T-cell (primary cell): ENCODE measurements at regions not wholly inside any gene's neighbourhood (a gene's known extent, or its start where the extent isn't known, plus 50 kb on each side); places are given as distances from the start of the nearest gene placed in this dataset.

Experiments used
- ATAC-seq, 4 experiments: fragments of 200-7000 bp in 3 of 4; fragments of 150-1000 bp in 1 of 4; cut with Tn5 transposase; replicated peaks in 1 of 4; 1 replicate in 3 of 4; 2 replicates in 1 of 4; pipeline ENCODE4 v1.10.0; 2021; ENCODE audit warnings: moderate library complexity in 3 of 4, mild to moderate bottlenecking in 2 of 4, moderate number of reproducible peaks in 1 of 4
- CTCF ChIA-PET, 2 donors: fragments of 300-600 bp; sonication (Branson Sonifier 250); formaldehyde crosslinking; loops; one replicate each; lab custom pipeline; 2022; ENCODE audit warnings: antibody characterized with exemption in 2 of 2; lab: Charles Lee
- POLR2A ChIA-PET, 2 donors: fragments of 300-600 bp; sonication (Branson Sonifier 250); formaldehyde crosslinking; loops; one replicate each; lab custom pipeline; 2022; ENCODE audit warnings: antibody characterized with exemption in 2 of 2; lab: Charles Lee
- DNase-seq, 35 experiments: peaks; one replicate each; pipeline versions ENCODE4 v3.0.0 to v3.0.0-alpha.2; 2013 to 2023
- H3K27ac ChIP-seq: one replicate; pipeline ENCODE4 v1.5.1; 2013; ENCODE audit warnings: low read length
- H3K27me3 ChIP-seq, 2 experiments: replicated peaks in 1 of 2; 1 replicate in 1 of 2; 2 replicates in 1 of 2; pipeline versions ENCODE4 v1.6.1 to v1.7.0; 2013; ENCODE audit warnings: low read length in 1 of 2, mixed read lengths in 1 of 2; ENCODE audit not compliant: control insufficient read depth in 2 of 2, insufficient read depth in 2 of 2; ENCODE audit errors: extremely low read depth in 1 of 2
- H3K36me3 ChIP-seq, 2 donors: 1 replicate in 1 of 2; 2 replicates in 1 of 2; pipeline versions ENCODE4 v1.6.1 to v1.7.0; 2013; ENCODE audit warnings: low read length in 1 of 2; ENCODE audit not compliant: control insufficient read depth in 2 of 2, insufficient read depth in 1 of 2; ENCODE audit errors: extremely low read depth in 1 of 2
- H3K4me1 ChIP-seq, 2 experiments: 1 replicate in 1 of 2; 2 replicates in 1 of 2; pipeline versions ENCODE4 v1.6.1 to v1.7.0; 2013; ENCODE audit warnings: low read length in 2 of 2, mixed read lengths in 1 of 2; ENCODE audit not compliant: insufficient read depth in 2 of 2, control insufficient read depth in 1 of 2; ENCODE audit errors: extremely low read depth in 1 of 2
- H3K4me3 ChIP-seq, 2 donors: 1 replicate in 1 of 2; 2 replicates in 1 of 2; pipeline versions ENCODE4 v1.5.1 to v1.7.0; 2013; ENCODE audit warnings: mild to moderate bottlenecking in 2 of 2, low read length in 1 of 2, moderate library complexity in 1 of 2; ENCODE audit not compliant: control insufficient read depth in 1 of 2; ENCODE audit errors: extremely low read depth in 1 of 2
- H3K9me3 ChIP-seq: 2 replicates; pipeline ENCODE4 v1.7.0; 2013
- H3K27ac Mint-ChIP-seq, 2 donors: one replicate each; pipeline ENCODE4 v1.8.0; 2020 to 2021; ENCODE audit warnings: mild to moderate bottlenecking in 2 of 2, mixed read lengths in 2 of 2
- H3K27me3 Mint-ChIP-seq, 2 donors: one replicate each; pipeline ENCODE4 v1.8.0; 2021 to 2022; ENCODE audit warnings: mixed read lengths in 2 of 2
- H3K36me3 Mint-ChIP-seq: one replicate; pipeline ENCODE4 v1.8.0; 2021; ENCODE audit warnings: mixed read lengths
- H3K4me1 Mint-ChIP-seq, 3 donors: one replicate each; pipeline ENCODE4 v1.8.0; 2020 to 2022; ENCODE audit warnings: mixed read lengths in 3 of 3, mild to moderate bottlenecking in 1 of 3
- H3K4me3 Mint-ChIP-seq, 3 donors: one replicate each; pipeline ENCODE4 v1.8.0; 2020 to 2022; ENCODE audit warnings: mild to moderate bottlenecking in 3 of 3, mixed read lengths in 3 of 3, moderate library complexity in 3 of 3
- H3K9me3 Mint-ChIP-seq, 3 donors: one replicate each; pipeline ENCODE4 v1.8.0; 2020 to 2022; ENCODE audit warnings: mixed read lengths in 3 of 3
- WGBS: methylation state at CpG from one replicate; pipeline ENCODE4 v1.1.5; 2013; ENCODE audit warnings: missing lambda C conversion rate; ENCODE audit not compliant: insufficient coverage; 5-methylcytosine and 5-hydroxymethylcytosine counted together

DNA sequence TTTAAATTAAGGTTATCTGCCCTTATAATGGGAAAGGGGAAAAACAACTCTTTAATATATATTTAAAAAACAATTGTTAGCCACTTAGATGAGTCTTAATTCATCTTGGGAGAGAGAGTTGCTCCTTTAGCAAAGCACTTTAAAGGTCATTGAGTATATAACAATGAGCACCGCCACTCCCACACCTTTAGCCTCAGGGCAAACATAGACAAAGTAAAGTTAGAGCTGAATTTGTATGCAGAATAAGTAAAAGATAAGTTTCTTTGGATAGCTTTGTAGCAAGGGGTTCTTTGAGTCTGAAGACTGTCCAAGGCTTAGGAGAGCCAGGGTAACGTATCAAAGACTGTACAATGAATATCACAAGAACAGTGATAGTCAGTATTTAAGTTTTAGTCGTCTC lies 728.8 kb upstream of the LMO3 start:
- H3K36me3 ChIP-seq, result no peaks in the 10 kb centered on the region
- Mint-ChIP-seq H3K4me1 (no peaks in the 10 kb centered on the region), H3K27ac (no peak overlapping the region), H3K27me3 (no peaks in the 10 kb centered on the region), H3K4me3 (no peak overlapping the region), H3K36me3 (no peaks in the 10 kb centered on the region), H3K9me3 (peaks cover 11 to 24% (median 18%) of the 10 kb centered on the region in 3 donors)
- no peaks in the 10 kb centered on the region for H3K9me3 ChIP-seq
- WGBS, result 71% methylated on average over 1 of the region's 3 CpGs
- CTCF ChIA-PET, result no interaction called here
- no peak for DNase-seq
- no peak overlapping the region for H3K27ac ChIP-seq
- H3K4me1 ChIP-seq, result no peaks in the 10 kb centered on the region
- H3K27me3 ChIP-seq, result no peaks in the 10 kb centered on the region
- no peak for ATAC-seq
- no peak overlapping the region for H3K4me3 ChIP-seq
- POLR2A ChIA-PET, result no interaction called here

DNA sequence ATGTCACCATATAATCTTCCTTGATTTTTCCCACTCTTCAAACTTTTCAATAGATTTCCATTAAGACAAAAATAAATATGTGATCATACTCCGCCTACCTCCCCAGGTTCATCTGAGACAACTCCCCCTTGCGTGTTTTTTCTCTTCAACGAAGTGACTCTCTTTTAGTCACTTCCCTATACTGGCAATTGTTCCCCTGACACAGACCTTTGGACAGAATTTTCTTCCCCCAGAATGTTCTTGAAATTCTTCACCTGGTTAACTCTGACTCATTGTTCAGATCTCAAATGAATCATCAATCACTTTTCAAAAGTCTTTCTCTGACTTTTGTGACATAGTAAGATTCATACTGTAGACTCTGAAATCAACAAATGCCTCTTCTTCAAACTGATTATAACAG lies 727.3 kb upstream of the LMO3 start:
- 86% methylated on average over 3 of the region's 3 CpGs for WGBS
- H3K4me3 Mint-ChIP-seq, result no peak overlapping the region
- Histone ChIP-seq H3K4me1 (no peaks in the 10 kb centered on the region), H3K9me3 (no peaks in the 10 kb centered on the region), H3K27me3 (no peaks in the 10 kb centered on the region), H3K4me3 (no peak overlapping the region), H3K36me3 (no peaks in the 10 kb centered on the region), H3K27ac (no peak overlapping the region)
- CTCF ChIA-PET, result no interaction called here
- DNase-seq (no peak), ATAC-seq (no peak)
- no peak overlapping the region for H3K27ac Mint-ChIP-seq
- peaks cover 11 to 21% (median 19%) of the 10 kb centered on the region in 3 donors for H3K9me3 Mint-ChIP-seq
- H3K36me3 Mint-ChIP-seq, result no peaks in the 10 kb centered on the region
- POLR2A ChIA-PET, result no interaction called here
- H3K4me1 Mint-ChIP-seq, result no peaks in the 10 kb centered on the region
- H3K27me3 Mint-ChIP-seq, result no peaks in the 10 kb centered on the region

DNA sequence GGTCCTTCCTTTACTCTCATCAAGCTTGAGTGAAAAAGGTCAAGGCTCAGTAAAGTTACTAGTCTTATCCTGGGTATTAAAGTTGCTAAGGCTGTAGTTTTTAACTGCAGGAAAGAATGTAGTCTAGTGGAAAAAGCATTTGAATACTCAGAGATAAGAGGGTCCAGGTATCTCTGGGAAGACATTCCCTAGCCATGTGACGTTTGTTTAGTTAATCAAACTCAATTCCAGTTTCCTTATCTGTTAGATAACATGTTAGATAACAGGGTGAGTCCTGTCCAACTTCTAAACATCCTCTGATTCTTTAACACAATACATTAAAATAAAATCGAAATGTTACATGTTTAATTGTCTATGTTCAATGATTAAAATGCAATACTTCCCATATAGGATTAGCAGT lies 720.7 kb upstream of the LMO3 start:
- ChIA-PET POLR2A (no interaction called here), CTCF (no interaction called here)
- DNase-seq, result no peak
- no peak for ATAC-seq
- Mint-ChIP-seq H3K4me1 (no peaks in the 10 kb centered on the region), H3K27ac (no peak overlapping the region), H3K9me3 (peaks cover 4 to 18% (median 14%) of the 10 kb centered on the region in 3 donors), H3K36me3 (no peaks in the 10 kb centered on the region), H3K4me3 (no peak overlapping the region), H3K27me3 (no peaks in the 10 kb centered on the region)
- Histone ChIP-seq H3K27me3 (no peaks in the 10 kb centered on the region), H3K9me3 (no peaks in the 10 kb centered on the region), H3K4me3 (no peak overlapping the region), H3K4me1 (no peaks in the 10 kb centered on the region), H3K36me3 (no peaks in the 10 kb centered on the region), H3K27ac (no peak overlapping the region)
- no CpG with 5 or more reads among the region's 2 CpGs for WGBS

DNA sequence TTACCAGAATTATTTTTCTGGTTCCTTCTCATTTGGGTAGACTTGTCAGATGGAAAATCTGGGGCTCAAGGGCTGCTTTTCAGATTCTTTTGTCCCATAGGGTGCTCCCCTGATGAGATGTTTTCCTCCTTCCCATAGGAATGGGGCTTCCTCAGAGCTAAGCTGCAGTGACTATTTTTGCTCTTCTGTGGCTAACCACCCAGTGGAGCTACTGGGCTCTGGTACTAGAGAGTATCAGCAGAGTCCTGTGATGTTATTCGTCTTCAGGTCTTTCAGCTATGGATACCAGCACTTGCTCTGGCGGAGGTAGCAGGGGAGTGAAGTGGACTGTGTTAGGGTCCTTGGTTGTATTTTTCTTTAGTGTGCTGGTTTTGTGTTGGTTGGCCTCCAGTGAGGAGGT lies 716.1 kb upstream of the LMO3 start:
- Mint-ChIP-seq H3K36me3 (no peaks in the 10 kb centered on the region), H3K27me3 (no peaks in the 10 kb centered on the region), H3K9me3 (peaks cover 7 to 42% (median 29%) of the 10 kb centered on the region in 3 donors), H3K27ac (no peak overlapping the region), H3K4me1 (no peaks in the 10 kb centered on the region), H3K4me3 (no peak overlapping the region)
- H3K27ac ChIP-seq, result no peak overlapping the region
- CTCF ChIA-PET, result no interaction called here
- H3K4me3 ChIP-seq, result no peak overlapping the region
- H3K4me1 ChIP-seq, result no peaks in the 10 kb centered on the region
- no peaks in the 10 kb centered on the region for H3K36me3 ChIP-seq
- ATAC-seq (no peak), DNase-seq (no peak)
- POLR2A ChIA-PET, result no interaction called here
- WGBS, result 50% methylated on average over 1 of the region's 2 CpGs
- H3K9me3 ChIP-seq, result no peaks in the 10 kb centered on the region
- H3K27me3 ChIP-seq, result no peaks in the 10 kb centered on the region

DNA sequence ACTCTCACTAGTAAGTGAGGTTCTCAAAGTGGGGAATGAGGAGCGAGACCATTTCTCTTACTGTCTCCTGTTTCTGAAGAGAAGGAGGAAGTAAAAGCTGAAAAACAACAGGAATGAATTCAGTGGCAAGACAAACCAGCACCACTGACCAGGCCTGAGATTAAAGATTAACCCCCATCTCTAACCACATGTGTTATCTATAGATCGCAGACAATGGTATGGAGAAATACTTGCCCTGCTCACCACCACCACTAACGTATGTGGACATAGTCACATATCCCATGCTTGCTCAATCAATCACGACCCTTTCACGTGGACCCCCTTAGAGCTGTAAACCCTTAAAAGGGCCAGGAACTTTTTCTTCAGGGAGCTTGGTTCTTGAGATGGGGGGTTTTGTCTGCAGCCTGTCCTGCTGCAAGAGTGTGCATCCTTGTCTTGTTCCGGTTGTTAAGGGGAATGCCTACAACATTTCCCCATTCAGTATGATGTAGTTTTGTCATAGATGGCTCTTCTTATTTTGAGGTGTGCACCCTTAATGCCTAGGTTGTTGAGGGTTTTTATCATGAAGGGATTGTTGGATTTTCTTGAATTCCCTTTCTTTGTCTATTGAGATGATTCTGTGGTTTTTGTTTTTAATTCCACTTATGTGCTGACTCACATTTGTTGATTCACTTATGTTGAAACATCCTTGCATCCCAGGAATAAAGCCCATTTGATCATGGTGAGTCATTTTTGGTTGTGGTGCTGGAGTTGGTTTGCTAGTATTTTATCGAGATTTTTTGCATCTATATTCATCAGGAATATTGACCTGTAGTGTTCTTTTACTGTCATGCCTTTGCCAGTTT lies 698.8 kb upstream of the LMO3 start:
- Mint-ChIP-seq H3K9me3 (peaks cover 11 to 31% (median 22%) of the 10 kb centered on the region in 3 donors), H3K4me3 (no peak overlapping the region), H3K36me3 (no peaks in the 10 kb centered on the region), H3K4me1 (no peaks in the 10 kb centered on the region), H3K27me3 (no peaks in the 10 kb centered on the region), H3K27ac (no peak overlapping the region)
- Histone ChIP-seq H3K27me3 (no peaks in the 10 kb centered on the region), H3K27ac (no peak overlapping the region), H3K4me1 (no peaks in the 10 kb centered on the region), H3K4me3 (no peak overlapping the region), H3K36me3 (no peaks in the 10 kb centered on the region), H3K9me3 (no peaks in the 10 kb centered on the region)
- ATAC-seq (no peak), DNase-seq (no peak)
- ChIA-PET CTCF (no interaction called here), POLR2A (no interaction called here)
- 72% methylated on average over 2 of the region's 7 CpGs for WGBS

DNA sequence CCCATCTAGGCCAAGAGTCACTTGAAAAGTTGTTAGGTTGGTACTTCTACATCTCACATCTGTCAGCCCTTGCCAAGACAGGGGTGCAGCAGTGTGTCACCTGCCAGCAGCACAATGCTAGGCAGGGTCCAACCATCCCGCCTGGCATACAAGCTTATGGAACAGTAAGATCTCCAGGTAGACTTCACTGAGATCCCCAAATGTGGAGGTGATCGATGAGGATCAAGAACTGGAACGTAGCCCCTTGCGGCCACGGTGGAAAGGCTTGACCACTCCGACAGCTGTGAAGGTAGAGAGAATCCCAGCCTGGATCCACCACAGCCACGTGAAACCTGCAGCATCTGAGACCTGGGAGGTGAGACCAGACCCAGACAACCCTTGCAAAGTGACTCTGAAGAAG lies 696.0 kb upstream of the LMO3 start:
- ATAC-seq, result no peak
- Mint-ChIP-seq H3K27ac (no peak overlapping the region), H3K27me3 (no peaks in the 10 kb centered on the region), H3K4me3 (no peak overlapping the region), H3K36me3 (no peaks in the 10 kb centered on the region), H3K9me3 (peaks cover 15 to 33% (median 20%) of the 10 kb centered on the region in 3 donors), H3K4me1 (no peaks in the 10 kb centered on the region)
- H3K4me1 ChIP-seq, result no peaks in the 10 kb centered on the region
- H3K36me3 ChIP-seq, result no peaks in the 10 kb centered on the region
- ChIA-PET POLR2A (no interaction called here), CTCF (no interaction called here)
- H3K27ac ChIP-seq, result no peak overlapping the region
- H3K27me3 ChIP-seq, result no peaks in the 10 kb centered on the region
- no peaks in the 10 kb centered on the region for H3K9me3 ChIP-seq
- 74% methylated on average over 6 of the region's 7 CpGs for WGBS
- no peak overlapping the region for H3K4me3 ChIP-seq
- DNase-seq, result no peak
